ENCODE measurements at regions not wholly inside any gene's neighbourhood (a gene's known extent, or its start where the extent isn't known, plus 50 kb on each side); places are given as distances from the start of the nearest gene placed in this dataset.

GRCh38 chr22:22125579-22126468, 118.8 kb upstream of the VPREB1 start:
- TF ChIP-seq CTCF (IDR thresholded peaks at IDR 0.05) (no peak), POLR2A (IDR thresholded peaks at IDR 0.05) (no peak)

Data from Peyer's patch (tissue), 4 donors.